Fibroblast of lung (primary cell): ENCODE measurements at regions not wholly inside any gene's neighbourhood (a gene's known extent, or its start where the extent isn't known, plus 50 kb on each side); places are given as distances from the start of the nearest gene placed in this dataset.
"Not testable (repeated sequence)": the region's sequence is repeated elsewhere in the genome, so short reads cannot be mapped to it uniquely, and the experiment has no call there.

Source experiments
- EZH2 ChIP-seq: IDR thresholded peaks from 2 replicates; pipeline ENCODE4 v1.5.1; 2012; ENCODE audit warnings: low read length, control low read depth, mild to moderate bottlenecking; ENCODE audit errors: missing control alignments
- TF ChIP-seq, protein P1 (sequence below), 2 donors: IDR thresholded peaks in 1 of 2; conservative IDR thresholded peaks in 1 of 2; 1 replicate in 1 of 2; 2 replicates in 1 of 2; pipeline ENCODE4 v1.5.1; 2011 to 2012; ENCODE audit warnings: low read length in 2 of 2, control low read depth in 1 of 2, inconsistent platforms in 1 of 2, low read depth in 1 of 2, mild to moderate bottlenecking in 1 of 2

DNA sequence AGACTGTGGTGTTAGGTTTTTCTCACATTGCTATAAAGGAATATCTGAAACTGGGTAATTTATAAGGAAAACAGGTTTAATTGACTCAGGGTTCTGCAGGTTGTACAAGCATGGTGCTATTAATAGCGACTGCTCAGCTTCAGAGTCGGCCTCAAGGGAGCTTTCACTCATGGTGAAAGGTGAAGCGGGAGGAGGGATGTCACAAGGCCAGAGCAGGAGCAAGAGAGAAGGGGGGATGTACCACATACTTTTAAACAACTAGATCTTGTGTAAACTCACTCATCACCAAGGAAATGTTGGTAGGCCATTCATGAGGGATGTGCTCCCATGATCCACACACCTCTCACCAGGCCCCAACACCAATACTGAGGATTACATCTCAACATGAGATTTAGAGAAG, 313.2 kb downstream of the UBE2NL start:
- TF ChIP-seq, protein P1, sequence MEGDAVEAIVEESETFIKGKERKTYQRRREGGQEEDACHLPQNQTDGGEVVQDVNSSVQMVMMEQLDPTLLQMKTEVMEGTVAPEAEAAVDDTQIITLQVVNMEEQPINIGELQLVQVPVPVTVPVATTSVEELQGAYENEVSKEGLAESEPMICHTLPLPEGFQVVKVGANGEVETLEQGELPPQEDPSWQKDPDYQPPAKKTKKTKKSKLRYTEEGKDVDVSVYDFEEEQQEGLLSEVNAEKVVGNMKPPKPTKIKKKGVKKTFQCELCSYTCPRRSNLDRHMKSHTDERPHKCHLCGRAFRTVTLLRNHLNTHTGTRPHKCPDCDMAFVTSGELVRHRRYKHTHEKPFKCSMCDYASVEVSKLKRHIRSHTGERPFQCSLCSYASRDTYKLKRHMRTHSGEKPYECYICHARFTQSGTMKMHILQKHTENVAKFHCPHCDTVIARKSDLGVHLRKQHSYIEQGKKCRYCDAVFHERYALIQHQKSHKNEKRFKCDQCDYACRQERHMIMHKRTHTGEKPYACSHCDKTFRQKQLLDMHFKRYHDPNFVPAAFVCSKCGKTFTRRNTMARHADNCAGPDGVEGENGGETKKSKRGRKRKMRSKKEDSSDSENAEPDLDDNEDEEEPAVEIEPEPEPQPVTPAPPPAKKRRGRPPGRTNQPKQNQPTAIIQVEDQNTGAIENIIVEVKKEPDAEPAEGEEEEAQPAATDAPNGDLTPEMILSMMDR (conservative IDR thresholded peaks at IDR 0.05 in 1 of 2, IDR thresholded peaks at IDR 0.05 in 1 of 2; ENCODE audit: low read depth in 1 of 2, low read length in 2 of 2) = not testable (repeated sequence)
- not testable (repeated sequence) for TF ChIP-seq EZH2
